Stimulated activated CD8-positive, alpha-beta memory T cell treated with anti-CD3 and anti-CD28 coated beads, Interleukin-7, amount 100 ng/mL, for 24 hours (primary cell): ENCODE measurements at regions not wholly inside any gene's neighbourhood (a gene's known extent, or its start where the extent isn't known, plus 50 kb on each side); places are given as distances from the start of the nearest gene placed in this dataset.
"Not testable (repeated sequence)": the region's sequence is repeated elsewhere in the genome, so short reads cannot be mapped to it uniquely, and the experiment has no call there.

Source experiments
- DNase-seq: peaks from one replicate; pipeline ENCODE4 v3.0.0-alpha.2; 2020; ENCODE audit warnings: low read depth

- no peak for DNase-seq
Observed at GRCh38 chr21:14903172-14903865, 161.5 kb downstream of the NRIP1 start.

- no peak for DNase-seq
Observed at GRCh38 chr21:14901482-14901958, 163.3 kb downstream of the NRIP1 start.

- DNase-seq: no peak
Observed at GRCh38 chr21:14900611-14901010, 164.2 kb downstream of the NRIP1 start.

GRCh38 chr21:14900058-14900457 is 164.7 kb downstream of the NRIP1 start:
- DNase-seq: no peak

GRCh38 chr21:14895792-14896191 is 169.0 kb downstream of the NRIP1 start:
- no peak for DNase-seq

- no peak for DNase-seq
Observed at GRCh38 chr21:14890141-14890540, 174.7 kb downstream of the NRIP1 start.

- no peak for DNase-seq
Observed at GRCh38 chr21:14889080-14889810, 175.6 kb downstream of the NRIP1 start.

GRCh38 chr21:14888202-14888601 is 176.6 kb downstream of the NRIP1 start:
- DNase-seq: no peak

- DNase-seq: no peak
Observed at GRCh38 chr21:14886001-14886400, 178.8 kb downstream of the NRIP1 start.

GRCh38 chr21:14883351-14883750 is 181.4 kb downstream of the NRIP1 start:
- no peak for DNase-seq

GRCh38 chr21:14882545-14882944 is 182.3 kb downstream of the NRIP1 start:
- not testable (repeated sequence) for DNase-seq

- DNase-seq: no peak
Observed at GRCh38 chr21:14881863-14882499, 182.8 kb downstream of the NRIP1 start.

- no peak for DNase-seq
Observed at GRCh38 chr21:14880922-14881321, 183.9 kb downstream of the NRIP1 start.

- DNase-seq: no peak
Observed at GRCh38 chr21:14879458-14879857, 185.3 kb downstream of the NRIP1 start.

GRCh38 chr21:14878971-14879370 is 185.8 kb downstream of the NRIP1 start:
- no peak for DNase-seq

- no peak for DNase-seq
Observed at GRCh38 chr21:14877581-14878228, 187.1 kb downstream of the NRIP1 start.

- no peak for DNase-seq
Observed at GRCh38 chr21:14876524-14876840, 188.3 kb downstream of the NRIP1 start.

- no peak for DNase-seq
Observed at GRCh38 chr21:14875704-14876523, 188.9 kb downstream of the NRIP1 start.

- DNase-seq: no peak
Observed at GRCh38 chr21:14875186-14875585, 189.6 kb downstream of the NRIP1 start.

GRCh38 chr21:14874379-14874778 is 190.4 kb downstream of the NRIP1 start:
- no peak for DNase-seq

- DNase-seq: no peak
Observed at GRCh38 chr21:14871861-14872260, 192.9 kb downstream of the NRIP1 start.

- DNase-seq: no peak
Observed at GRCh38 chr21:14870853-14871149, 194.0 kb downstream of the NRIP1 start.
